ENCODE measurements at regions not wholly inside any gene's neighbourhood (a gene's known extent, or its start where the extent isn't known, plus 50 kb on each side); places are given as distances from the start of the nearest gene placed in this dataset.

- ChIA-PET POLR2A (no interaction called here), CTCF (no interaction called here)
- DNase-seq (ENCODE audit: extremely low spot score), result no peak
- no peak for TF ChIP-seq ELF4 (IDR thresholded peaks at IDR 0.05)
- no peak for TF ChIP-seq L3MBTL2 (conservative IDR thresholded peaks at IDR 0.05)
- TF ChIP-seq PKNOX1 (IDR thresholded peaks at IDR 0.05), result no peak
- no peak for TF ChIP-seq SP1 (IDR thresholded peaks at IDR 0.05)
- TF ChIP-seq CTBP1 (IDR thresholded peaks at IDR 0.05; ENCODE audit: borderline replicate concordance), result no peak
- TF ChIP-seq TARDBP (IDR thresholded peaks at IDR 0.05), result no peak
- TF ChIP-seq SUZ12 (IDR thresholded peaks at IDR 0.05), result no peak
- TF ChIP-seq FOXK2 (IDR thresholded peaks at IDR 0.05), result no peak
- TF ChIP-seq NFRKB (IDR thresholded peaks at IDR 0.05), result no peak
- TF ChIP-seq ZNF384 (IDR thresholded peaks at IDR 0.05), result no peak
Observed at GRCh38 chr18:78665644-78666043, 314.0 kb upstream of the SALL3 start.

- DNase-seq (ENCODE audit: extremely low spot score), result no peak
- CTCF ChIA-PET, result no interaction called here
- POLR2A ChIA-PET, result no interaction called here
- TF ChIP-seq L3MBTL2 (conservative IDR thresholded peaks at IDR 0.05) (no peak), TARDBP (IDR thresholded peaks at IDR 0.05) (no peak), SUZ12 (IDR thresholded peaks at IDR 0.05) (no peak), FOXM1 (IDR thresholded peaks at IDR 0.05; ENCODE audit: borderline replicate concordance) (no peak), BHLHE40 (IDR thresholded peaks at IDR 0.05; ENCODE audit: borderline replicate concordance) (no peak), NFRKB (IDR thresholded peaks at IDR 0.05) (no peak), ZNF384 (IDR thresholded peaks at IDR 0.05) (no peak), ARNT (IDR thresholded peaks at IDR 0.05) (no peak), SP1 (IDR thresholded peaks at IDR 0.05) (no peak), CTBP1 (IDR thresholded peaks at IDR 0.05; ENCODE audit: borderline replicate concordance) (no peak), PKNOX1 (IDR thresholded peaks at IDR 0.05) (no peak), LEF1 (IDR thresholded peaks at IDR 0.05; ENCODE audit: borderline replicate concordance) (no peak), FOXK2 (IDR thresholded peaks at IDR 0.05) (no peak), ELF4 (IDR thresholded peaks at IDR 0.05) (no peak), HDGF (IDR thresholded peaks at IDR 0.05; ENCODE audit: borderline replicate concordance) (no peak), FOXA1 (IDR thresholded peaks at IDR 0.05) (no peak)
Observed at GRCh38 chr18:78666666-78667335, 312.8 kb upstream of the SALL3 start.

- ChIA-PET CTCF (no interaction called here), POLR2A (no interaction called here)
- TF ChIP-seq SUZ12 (IDR thresholded peaks at IDR 0.05) (no peak), ELF4 (IDR thresholded peaks at IDR 0.05) (no peak), FOXK2 (IDR thresholded peaks at IDR 0.05) (no peak), PKNOX1 (IDR thresholded peaks at IDR 0.05) (no peak), TARDBP (IDR thresholded peaks at IDR 0.05) (no peak), SP1 (IDR thresholded peaks at IDR 0.05) (no peak), CTBP1 (IDR thresholded peaks at IDR 0.05; ENCODE audit: borderline replicate concordance) (no peak)
- no peak for DNase-seq (ENCODE audit: extremely low spot score)
Observed at GRCh38 chr18:78670778-78671391, 308.7 kb upstream of the SALL3 start.

GRCh38 chr18:78671551-78671950 lies 308.1 kb upstream of the SALL3 start:
- POLR2A ChIA-PET, result no interaction called here
- no peak for DNase-seq (ENCODE audit: extremely low spot score)
- CTCF ChIA-PET, result no interaction called here
- no peak for TF ChIP-seq ZNF384 (IDR thresholded peaks at IDR 0.05)
- TF ChIP-seq FOXK2 (IDR thresholded peaks at IDR 0.05), result no peak
- no peak for TF ChIP-seq SUZ12 (IDR thresholded peaks at IDR 0.05)
- no peak for TF ChIP-seq SP1 (IDR thresholded peaks at IDR 0.05)
- no peak for TF ChIP-seq NFRKB (IDR thresholded peaks at IDR 0.05)
- no peak for TF ChIP-seq PKNOX1 (IDR thresholded peaks at IDR 0.05)
- no peak for TF ChIP-seq ELF4 (IDR thresholded peaks at IDR 0.05)
- no peak for TF ChIP-seq FOXM1 (IDR thresholded peaks at IDR 0.05; ENCODE audit: borderline replicate concordance)
- no peak for TF ChIP-seq CTBP1 (IDR thresholded peaks at IDR 0.05; ENCODE audit: borderline replicate concordance)
- no peak for TF ChIP-seq L3MBTL2 (conservative IDR thresholded peaks at IDR 0.05)
- TF ChIP-seq TARDBP (IDR thresholded peaks at IDR 0.05), result no peak
- TF ChIP-seq FOXA1 (IDR thresholded peaks at IDR 0.05), result no peak
- TF ChIP-seq ARNT (IDR thresholded peaks at IDR 0.05), result no peak

- CTCF ChIA-PET, result no interaction called here
- POLR2A ChIA-PET, result no interaction called here
- no peak for DNase-seq (ENCODE audit: extremely low spot score)
- no peak for TF ChIP-seq FOXM1 (IDR thresholded peaks at IDR 0.05; ENCODE audit: borderline replicate concordance)
- no peak for TF ChIP-seq ELF4 (IDR thresholded peaks at IDR 0.05)
- no peak for TF ChIP-seq HDGF (IDR thresholded peaks at IDR 0.05; ENCODE audit: borderline replicate concordance)
- no peak for TF ChIP-seq FOXK2 (IDR thresholded peaks at IDR 0.05)
- TF ChIP-seq ZNF384 (IDR thresholded peaks at IDR 0.05), result no peak
- TF ChIP-seq NFRKB (IDR thresholded peaks at IDR 0.05), result no peak
- TF ChIP-seq SP1 (IDR thresholded peaks at IDR 0.05), result no peak
- TF ChIP-seq TARDBP (IDR thresholded peaks at IDR 0.05), result no peak
- TF ChIP-seq L3MBTL2 (conservative IDR thresholded peaks at IDR 0.05), result no peak
- no peak for TF ChIP-seq SUZ12 (IDR thresholded peaks at IDR 0.05)
- no peak for TF ChIP-seq LEF1 (IDR thresholded peaks at IDR 0.05; ENCODE audit: borderline replicate concordance)
- no peak for TF ChIP-seq FOXA1 (IDR thresholded peaks at IDR 0.05)
- TF ChIP-seq ARNT (IDR thresholded peaks at IDR 0.05), result no peak
- TF ChIP-seq PKNOX1 (IDR thresholded peaks at IDR 0.05), result no peak
- no peak for TF ChIP-seq BHLHE40 (IDR thresholded peaks at IDR 0.05; ENCODE audit: borderline replicate concordance)
Observed at GRCh38 chr18:78672862-78673446, 306.7 kb upstream of the SALL3 start.
